ENCODE measurements at regions not wholly inside any gene's neighbourhood (a gene's known extent, or its start where the extent isn't known, plus 50 kb on each side); places are given as distances from the start of the nearest gene placed in this dataset.

DNA sequence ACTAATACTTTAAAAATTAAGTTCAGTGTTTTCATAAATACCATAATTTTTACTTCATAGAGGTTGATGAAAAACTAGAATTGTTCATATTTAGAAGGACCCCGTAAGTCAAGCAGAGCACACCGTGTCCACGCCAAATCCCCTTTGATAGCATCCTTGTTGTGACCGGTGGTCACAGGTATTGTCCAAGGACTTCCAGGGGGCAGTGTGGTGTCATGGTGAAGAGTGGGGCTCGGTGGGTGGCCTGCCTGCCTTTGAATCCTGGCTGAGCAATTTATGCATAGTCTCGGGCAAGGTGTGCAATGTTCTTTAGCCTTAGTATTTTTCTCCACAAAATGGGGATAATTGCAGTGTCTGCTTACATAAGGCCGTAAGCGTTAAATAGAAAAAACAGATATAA, 169.9 kb downstream of the KTN1 start:
- H3K27ac Mint-ChIP-seq = no peak overlapping the region
- no peaks in the 10 kb centered on the region for H3K4me1 Mint-ChIP-seq
- ChIA-PET POLR2A (no interaction called here), CTCF (no interaction called here)
- ATAC-seq (ENCODE audit: low read depth) (no peak), DNase-seq (no peak)
- no peaks in the 10 kb centered on the region for H3K36me3 Mint-ChIP-seq (ENCODE audit: low read depth)
- no peaks in the 10 kb centered on the region for H3K27me3 Mint-ChIP-seq
- H3K9me3 Mint-ChIP-seq = no peaks in the 10 kb centered on the region
- intact Hi-C loops (cut with micrococcal nuclease) = no loop called here
- no peak overlapping the region for H3K4me3 Mint-ChIP-seq
- TF ChIP-seq CTCF (IDR thresholded peaks at IDR 0.05) = no peak

GRCh38 chr14:55752580-55753390, 172.8 kb downstream of the KTN1 start:
- Mint-ChIP-seq H3K27me3 (no peaks in the 10 kb centered on the region), H3K4me3 (no peak overlapping the region), H3K36me3 (ENCODE audit: low read depth) (no peaks in the 10 kb centered on the region), H3K4me1 (no peaks in the 10 kb centered on the region), H3K27ac (no peak overlapping the region), H3K9me3 (no peaks in the 10 kb centered on the region)
- ATAC-seq (ENCODE audit: low read depth) = no peak
- no peak for TF ChIP-seq CTCF (IDR thresholded peaks at IDR 0.05)
- no peak for DNase-seq
- CTCF ChIA-PET = no interaction called here
- intact Hi-C loops (cut with micrococcal nuclease) = no loop called here
- POLR2A ChIA-PET = no interaction called here

DNA sequence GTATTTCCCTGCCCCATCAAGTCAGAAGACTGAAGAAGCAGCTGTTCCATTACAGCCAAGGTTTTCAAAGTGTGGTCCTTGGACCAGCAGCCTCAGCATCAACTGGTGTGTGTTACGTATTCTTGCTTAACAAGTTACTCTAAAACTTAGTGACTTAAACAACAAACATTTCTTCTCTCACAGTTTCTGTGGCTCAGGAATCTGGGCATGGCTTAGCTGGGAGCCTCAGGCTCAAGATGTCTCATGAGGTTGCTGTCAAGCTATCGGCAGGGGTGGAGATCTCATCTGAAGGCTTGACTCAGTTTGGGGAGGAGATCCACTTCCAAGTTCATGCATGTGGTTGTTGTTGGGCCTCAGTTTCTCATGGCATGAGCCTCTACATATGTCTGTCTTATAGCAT, 174.5 kb downstream of the KTN1 start:
- ChIA-PET CTCF (no interaction called here), POLR2A (no interaction called here)
- Mint-ChIP-seq H3K9me3 (no peaks in the 10 kb centered on the region), H3K4me1 (no peaks in the 10 kb centered on the region), H3K27me3 (no peaks in the 10 kb centered on the region), H3K27ac (no peak overlapping the region), H3K36me3 (ENCODE audit: low read depth) (no peaks in the 10 kb centered on the region), H3K4me3 (no peak overlapping the region)
- intact Hi-C loops (cut with micrococcal nuclease) = no loop called here
- ATAC-seq (ENCODE audit: low read depth) (no peak), DNase-seq (no peak)
- no peak for TF ChIP-seq CTCF (IDR thresholded peaks at IDR 0.05)

DNA sequence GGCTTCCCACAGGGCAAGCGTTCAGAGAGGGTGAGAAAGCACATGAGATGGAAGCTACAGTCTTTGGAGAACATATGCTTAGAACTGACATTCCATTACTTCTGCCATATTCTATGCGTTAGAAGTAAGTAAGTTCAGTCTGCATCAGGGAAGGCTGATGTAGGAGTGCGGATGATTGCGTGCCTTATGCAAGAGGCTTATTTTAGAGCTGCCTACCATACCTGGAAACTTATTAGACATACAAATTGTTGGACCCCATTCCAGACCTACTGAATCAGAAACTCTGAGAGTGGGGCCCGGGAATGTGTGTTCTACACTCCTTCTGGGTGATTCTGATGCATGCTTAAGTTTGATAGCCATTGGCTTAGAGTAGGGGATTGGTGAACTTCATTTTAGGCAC, 174.9 kb downstream of the KTN1 start:
- no peak overlapping the region for H3K4me3 Mint-ChIP-seq
- POLR2A ChIA-PET = no interaction called here
- H3K27ac Mint-ChIP-seq = no peak overlapping the region
- no peaks in the 10 kb centered on the region for H3K36me3 Mint-ChIP-seq (ENCODE audit: low read depth)
- TF ChIP-seq CTCF (IDR thresholded peaks at IDR 0.05) = no peak
- intact Hi-C loops (cut with micrococcal nuclease) = no loop called here
- H3K9me3 Mint-ChIP-seq = no peaks in the 10 kb centered on the region
- H3K4me1 Mint-ChIP-seq = no peaks in the 10 kb centered on the region
- ATAC-seq (ENCODE audit: low read depth) = no peak
- H3K27me3 Mint-ChIP-seq = no peaks in the 10 kb centered on the region
- DNase-seq = no peak
- CTCF ChIA-PET = no interaction called here

DNA sequence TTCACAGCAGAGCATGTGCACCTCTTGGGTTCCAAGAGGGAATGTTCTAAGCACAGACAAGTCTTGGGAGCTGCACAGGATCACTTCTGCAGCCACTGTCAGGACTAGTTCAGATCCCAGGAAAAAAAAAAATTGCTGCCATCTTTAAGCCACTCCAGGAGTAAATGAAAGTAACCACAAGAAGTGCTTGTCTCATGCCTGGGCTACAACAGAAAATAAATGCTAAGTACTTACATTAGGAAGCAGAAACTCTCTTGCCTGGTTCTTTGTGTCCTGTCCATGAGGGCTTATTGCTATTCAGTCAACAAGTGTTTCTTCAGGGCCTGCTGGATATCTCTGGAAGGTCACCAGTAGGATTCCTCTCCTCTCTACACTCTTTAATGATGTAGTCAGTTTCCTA, 176.1 kb downstream of the KTN1 start:
- no peaks in the 10 kb centered on the region for H3K4me1 Mint-ChIP-seq
- POLR2A ChIA-PET = no interaction called here
- CTCF ChIA-PET = no interaction called here
- H3K9me3 Mint-ChIP-seq = no peaks in the 10 kb centered on the region
- H3K27ac Mint-ChIP-seq = no peak overlapping the region
- no peak for TF ChIP-seq CTCF (IDR thresholded peaks at IDR 0.05)
- no peak overlapping the region for H3K4me3 Mint-ChIP-seq
- no peaks in the 10 kb centered on the region for H3K27me3 Mint-ChIP-seq
- intact Hi-C loops (cut with micrococcal nuclease) = no loop called here
- no peak for ATAC-seq (ENCODE audit: low read depth)
- H3K36me3 Mint-ChIP-seq (ENCODE audit: low read depth) = no peaks in the 10 kb centered on the region
- DNase-seq = no peak

All from activated B cell treated with CpG ODN at 0.5 μM for 24 hours (primary cell).